ENCODE measurements at regions not wholly inside any gene's neighbourhood (a gene's known extent, or its start where the extent isn't known, plus 50 kb on each side); places are given as distances from the start of the nearest gene placed in this dataset.

DNA sequence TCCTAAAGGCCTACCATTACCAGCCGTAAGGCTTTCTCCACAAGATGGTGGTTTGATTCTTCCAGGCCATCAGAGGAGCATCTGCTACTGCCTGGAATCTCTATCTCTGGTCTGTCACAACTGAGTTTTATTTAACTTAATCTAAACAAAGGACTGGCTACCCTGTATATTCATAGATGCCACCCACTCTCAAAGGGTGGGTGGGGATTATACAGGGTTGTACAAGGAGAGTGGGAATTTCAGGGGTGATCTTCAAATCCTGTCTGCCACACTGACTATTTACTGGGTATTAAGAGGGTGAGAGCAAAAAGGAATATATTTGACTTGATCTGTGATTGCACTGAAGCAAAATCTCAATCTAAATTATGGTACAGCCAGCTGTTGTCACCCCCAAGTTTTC lies 253.3 kb downstream of the MBNL1 start:
- no peak for TF ChIP-seq EP300 (IDR thresholded peaks at IDR 0.05; ENCODE audit: low read depth)
- TF ChIP-seq POLR2A (IDR thresholded peaks at IDR 0.05) = no peak
- TF ChIP-seq CTCF (IDR thresholded peaks at IDR 0.05) = no peak
- no peak for TF ChIP-seq POLR2AphosphoS5 (IDR thresholded peaks at IDR 0.05)
- in situ Hi-C loops (cut with MboI; ENCODE audit: low pct_ligation_motif_present in 1 of 4, low pct_unique_long_range_greater_than_20kb in 1 of 4, low sequenced_read_pairs in 3 of 4) = loop anchor here in 1 of 4 donors (25.0 kb wide), 1 partner anchor 440 kb away; no protein-coding TSS in a partner anchor
- Histone ChIP-seq H3K4me1 (no peaks in the 10 kb centered on the region), H3K27ac (no peak overlapping the region), H3K4me3 (no peak overlapping the region), H3K27me3 (no peaks in the 10 kb centered on the region), H3K9me3 (no peaks in the 10 kb centered on the region), H3K36me3 (no peaks in the 10 kb centered on the region)
- 100% methylated on average over 1 of the region's 1 CpG; no CpG with 5 or more reads in 1 of the 2 donors for WGBS, 2 donors (ENCODE audit: low coverage in 1 of 2)
- intact Hi-C loops (cut with DNase I; ENCODE audit: low total_unique reads) = no loop called here
- no peak for DNase-seq

DNA sequence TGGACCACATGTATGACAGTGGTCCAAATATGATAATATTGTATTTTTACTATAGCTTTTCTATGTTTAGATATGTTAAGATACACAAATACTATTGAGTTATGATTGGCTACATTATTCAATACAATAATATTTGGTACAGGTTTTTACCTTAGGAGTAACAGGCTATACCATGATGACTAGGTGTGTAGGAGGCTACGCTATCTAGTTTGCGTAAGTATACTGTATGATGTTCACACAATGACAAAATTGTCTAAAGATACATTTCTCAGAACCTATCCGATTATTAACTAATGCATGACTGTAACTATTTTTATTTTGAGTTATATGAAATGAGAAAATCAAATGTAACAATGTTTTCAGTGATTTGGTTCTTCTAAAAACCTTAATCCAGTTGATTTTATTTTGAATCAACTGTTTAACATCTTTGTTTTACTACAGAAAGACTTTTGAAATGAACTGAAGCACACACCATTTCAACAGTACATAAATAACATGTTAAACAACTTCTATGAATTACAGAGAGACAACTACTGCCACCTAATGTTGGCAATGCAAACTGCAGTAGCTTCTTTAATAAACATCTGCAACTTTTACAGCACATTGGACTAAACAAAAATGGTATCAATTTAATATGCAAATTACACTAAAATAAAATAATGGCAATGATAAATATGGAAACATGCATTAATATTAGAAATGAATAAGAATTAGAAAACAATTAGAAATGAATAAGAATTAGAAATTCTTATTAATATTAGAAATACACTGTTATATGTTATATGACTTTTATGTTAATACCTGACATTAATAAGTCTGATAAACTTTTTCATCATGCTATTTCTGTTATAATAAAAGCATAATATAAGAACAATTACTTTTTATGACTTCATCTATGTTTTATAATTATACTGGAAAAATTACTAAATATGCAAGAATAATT lies 255.7 kb downstream of the MBNL1 start:
- peak; percentile 38 for DNase-seq
- Histone ChIP-seq H3K9me3 (no peaks in the 10 kb centered on the region), H3K4me1 (no peaks in the 10 kb centered on the region), H3K36me3 (no peaks in the 10 kb centered on the region), H3K27ac (no peak overlapping the region), H3K4me3 (no peak overlapping the region), H3K27me3 (no peaks in the 10 kb centered on the region)
- peak; percentile 74 to 90 (median 82) for TF ChIP-seq CTCF (IDR thresholded peaks at IDR 0.05)
- no peak for TF ChIP-seq POLR2AphosphoS5 (IDR thresholded peaks at IDR 0.05)
- no peak for TF ChIP-seq EP300 (IDR thresholded peaks at IDR 0.05; ENCODE audit: low read depth)
- TF ChIP-seq POLR2A (IDR thresholded peaks at IDR 0.05) = no peak
- 59 to 73% methylated on average over 3 of the region's 3 CpGs for WGBS, 2 donors (ENCODE audit: low coverage in 1 of 2)
- intact Hi-C loops (cut with DNase I; ENCODE audit: low total_unique reads) (no loop called here), in situ Hi-C loops (cut with MboI; ENCODE audit: low pct_ligation_motif_present in 1 of 4, low pct_unique_long_range_greater_than_20kb in 1 of 4, low sequenced_read_pairs in 3 of 4) (loop anchor here in 1 of 4 donors (25.0 kb wide), 1 partner anchor 438 kb away; no protein-coding TSS in a partner anchor)

- intact Hi-C loops (cut with DNase I; ENCODE audit: low total_unique reads) = no loop called here
- Histone ChIP-seq H3K4me1 (no peaks in the 10 kb centered on the region), H3K27ac (no peak overlapping the region), H3K27me3 (no peaks in the 10 kb centered on the region), H3K36me3 (no peaks in the 10 kb centered on the region), H3K9me3 (peaks cover 0 to 11% of the 10 kb centered on the region in 2 donors), H3K4me3 (no peak overlapping the region)
- no peak for TF ChIP-seq POLR2AphosphoS5 (IDR thresholded peaks at IDR 0.05)
- no peak for TF ChIP-seq CTCF (IDR thresholded peaks at IDR 0.05)
- no peak for TF ChIP-seq POLR2A (IDR thresholded peaks at IDR 0.05)
- TF ChIP-seq EP300 (IDR thresholded peaks at IDR 0.05; ENCODE audit: low read depth) = no peak
- in situ Hi-C loops (cut with MboI; ENCODE audit: low pct_ligation_motif_present in 1 of 4, low pct_unique_long_range_greater_than_20kb in 1 of 4, low sequenced_read_pairs in 3 of 4) = no loop called here
- DNase-seq = no peak
These were observed 263.0 kb downstream of the MBNL1 start for GRCh38 chr3:152531717-152532116.

DNA sequence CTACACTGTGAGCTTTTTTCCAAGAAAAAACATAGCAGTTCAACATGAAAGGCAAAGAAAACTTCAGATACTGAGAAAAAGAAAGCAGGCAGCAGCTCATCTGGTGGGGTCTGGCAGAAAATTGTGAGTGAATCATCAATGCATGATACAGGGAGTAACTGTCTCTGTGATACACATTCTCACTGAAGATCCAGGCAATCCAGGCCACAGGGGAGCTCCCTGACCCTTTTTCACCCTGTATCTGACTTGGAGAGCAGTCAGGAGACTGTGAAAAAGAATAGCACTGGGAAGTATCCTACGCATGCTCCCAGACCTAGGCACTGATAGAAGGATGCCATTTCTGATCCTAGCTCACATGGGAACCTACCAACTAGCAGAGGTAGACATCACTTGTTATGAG lies 269.8 kb downstream of the MBNL1 start:
- H3K4me3 ChIP-seq = no peak overlapping the region
- intact Hi-C loops (cut with DNase I; ENCODE audit: low total_unique reads) (no loop called here), in situ Hi-C loops (cut with MboI; ENCODE audit: low pct_ligation_motif_present in 1 of 4, low pct_unique_long_range_greater_than_20kb in 1 of 4, low sequenced_read_pairs in 3 of 4) (no loop called here)
- no peak overlapping the region for H3K27ac ChIP-seq
- WGBS, 2 donors (ENCODE audit: low coverage in 1 of 2) = 92% methylated on average over 1 of the region's 1 CpG; no CpG with 5 or more reads in 1 of the 2 donors
- TF ChIP-seq EP300 (IDR thresholded peaks at IDR 0.05; ENCODE audit: low read depth) = no peak
- no peak for TF ChIP-seq POLR2AphosphoS5 (IDR thresholded peaks at IDR 0.05)
- TF ChIP-seq CTCF (IDR thresholded peaks at IDR 0.05) = no peak
- TF ChIP-seq POLR2A (IDR thresholded peaks at IDR 0.05) = no peak
- no peaks in the 10 kb centered on the region for H3K9me3 ChIP-seq
- H3K36me3 ChIP-seq = no peaks in the 10 kb centered on the region
- DNase-seq = no peak
- H3K4me1 ChIP-seq = no peaks in the 10 kb centered on the region
- H3K27me3 ChIP-seq = no peaks in the 10 kb centered on the region

Data from transverse colon (tissue), 4 donors.